NK-92 treated with Interleukin-12 subunit alpha and Interleukin-12 subunit beta, amount 100 ng/mL, for 24 hours (cell line): ENCODE measurements at regions not wholly inside any gene's neighbourhood (a gene's known extent, or its start where the extent isn't known, plus 50 kb on each side); places are given as distances from the start of the nearest gene placed in this dataset.
"Not testable (repeated sequence)": the region's sequence is repeated elsewhere in the genome, so short reads cannot be mapped to it uniquely, and the experiment has no call there.

Experiments used
- DNase-seq: peaks from one replicate; lab custom pipeline; 2025; lab: John Stamatoyannopoulos, UW

DNA sequence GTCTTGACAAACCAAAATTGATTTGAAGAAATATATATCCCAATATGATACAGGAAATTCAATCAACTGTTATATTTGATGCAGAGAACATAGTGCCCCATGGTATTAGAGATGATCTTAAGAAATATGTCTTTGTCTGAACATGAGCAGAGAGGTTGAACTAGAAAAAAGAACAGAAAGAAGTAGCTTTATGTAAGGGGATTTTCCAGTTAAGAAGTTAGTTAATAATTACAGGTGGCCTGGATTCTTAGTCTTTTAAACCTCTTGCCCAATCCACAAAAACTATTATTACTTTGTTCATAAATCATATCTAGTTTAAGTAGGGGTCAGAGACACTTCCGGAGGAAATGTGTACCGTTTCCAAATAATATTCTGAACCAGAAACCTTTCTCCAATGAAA is 1186.7 kb upstream of the EPHA6 start:
- DNase-seq, result no peak

DNA sequence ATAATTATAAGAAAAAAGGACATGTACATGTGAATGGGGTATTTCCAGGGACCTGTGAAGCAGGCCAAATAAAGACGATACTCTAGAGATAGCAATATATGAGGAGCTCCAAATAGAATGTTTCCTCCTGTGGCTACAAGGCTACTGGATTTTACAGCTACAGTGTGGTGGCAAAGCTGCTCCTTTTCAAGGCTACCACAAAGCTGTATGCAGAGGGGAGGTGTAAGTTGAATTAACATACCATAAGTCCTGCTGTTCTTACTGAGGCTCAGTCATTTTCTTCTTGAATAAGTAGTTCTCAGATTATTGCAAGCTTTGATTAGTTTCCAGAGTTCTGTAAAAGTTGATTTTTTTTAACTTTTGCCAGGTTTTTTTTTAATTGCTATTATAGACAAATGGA is 1184.6 kb upstream of the EPHA6 start:
- DNase-seq, result no peak

DNA sequence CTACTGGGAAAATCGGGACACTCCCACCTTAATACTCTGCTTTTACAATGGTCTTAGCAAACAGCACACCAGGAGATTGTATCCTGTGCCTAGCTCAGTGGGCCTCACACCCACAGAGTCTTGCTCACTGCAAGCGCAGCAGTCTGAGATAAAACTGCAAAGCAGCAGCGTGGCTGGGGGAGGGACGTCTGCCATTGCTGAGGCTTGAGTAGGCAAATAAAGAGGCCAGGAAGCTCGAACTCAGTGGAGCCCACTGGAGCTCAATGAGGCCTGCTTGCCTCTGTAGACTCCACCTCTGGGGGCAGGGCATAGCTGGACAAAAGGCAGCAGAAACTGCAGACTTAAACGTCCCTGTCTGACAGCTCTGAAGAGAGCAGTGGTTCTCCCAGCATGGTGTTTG is 1169.1 kb upstream of the EPHA6 start:
- no peak for DNase-seq

DNA sequence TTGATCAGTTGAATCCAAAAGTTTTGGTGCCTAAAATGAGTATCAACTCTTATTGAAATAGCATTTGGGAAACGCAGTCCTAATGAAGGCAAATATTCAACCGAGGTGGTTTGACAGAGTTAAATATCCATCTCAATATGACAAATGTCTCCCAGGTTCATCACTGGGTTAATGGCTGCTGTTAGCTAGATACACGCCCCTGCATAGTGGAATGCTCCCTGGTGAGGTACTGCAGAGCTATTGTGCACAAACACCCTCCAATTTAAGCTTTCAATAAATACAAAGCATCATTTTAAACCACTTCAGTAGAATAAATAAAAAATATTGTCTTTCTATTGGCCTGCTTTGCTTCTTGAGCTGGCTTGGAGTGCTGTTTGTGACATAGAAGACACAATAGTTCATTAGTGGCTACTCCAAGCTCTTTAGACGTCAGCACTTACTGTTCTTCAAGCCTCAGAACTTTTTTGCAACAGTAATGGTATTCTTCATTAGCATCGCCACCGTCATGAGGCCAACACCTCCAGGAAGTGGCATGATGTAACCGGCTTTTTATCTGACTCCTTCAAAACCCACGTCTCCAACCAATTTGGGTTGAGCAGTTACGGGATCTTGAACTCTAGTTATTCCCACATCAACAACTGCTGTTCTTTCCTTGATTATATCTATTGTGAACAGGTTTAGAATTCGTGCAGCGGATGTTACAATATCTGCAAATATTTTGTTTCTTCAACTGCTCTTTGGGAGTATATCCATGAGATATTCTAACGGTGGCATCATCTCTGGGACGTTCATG is 1159.6 kb upstream of the EPHA6 start:
- no peak for DNase-seq

DNA sequence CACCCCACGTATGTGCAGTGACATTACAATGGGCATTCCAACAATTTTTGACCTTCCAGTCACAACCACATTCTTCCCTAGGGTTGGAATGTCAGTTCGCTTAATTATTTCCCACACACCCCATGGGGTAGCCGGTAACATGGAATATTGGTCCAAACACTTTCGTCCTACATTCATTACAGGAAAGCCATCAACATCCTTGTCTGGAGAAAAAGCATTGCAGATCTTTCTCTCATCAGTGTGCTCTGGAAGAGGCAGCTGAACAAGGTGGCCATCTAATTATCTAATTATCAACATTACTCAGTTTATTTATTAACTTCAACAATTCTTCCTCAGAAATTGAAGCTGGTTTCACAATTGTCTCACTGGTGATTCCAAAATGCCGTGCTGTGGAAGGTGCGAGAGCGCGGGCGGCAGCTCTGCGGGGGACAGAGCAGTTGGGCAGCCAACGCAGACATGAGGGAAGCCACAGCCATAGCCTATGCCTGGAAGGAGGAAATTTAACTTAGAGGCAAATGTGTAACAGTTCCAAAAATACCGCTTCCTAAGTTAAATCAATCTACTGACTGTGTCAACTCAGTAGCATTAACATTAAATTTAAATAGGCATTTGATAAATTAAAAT is 1158.9 kb upstream of the EPHA6 start:
- DNase-seq, result no peak

DNA sequence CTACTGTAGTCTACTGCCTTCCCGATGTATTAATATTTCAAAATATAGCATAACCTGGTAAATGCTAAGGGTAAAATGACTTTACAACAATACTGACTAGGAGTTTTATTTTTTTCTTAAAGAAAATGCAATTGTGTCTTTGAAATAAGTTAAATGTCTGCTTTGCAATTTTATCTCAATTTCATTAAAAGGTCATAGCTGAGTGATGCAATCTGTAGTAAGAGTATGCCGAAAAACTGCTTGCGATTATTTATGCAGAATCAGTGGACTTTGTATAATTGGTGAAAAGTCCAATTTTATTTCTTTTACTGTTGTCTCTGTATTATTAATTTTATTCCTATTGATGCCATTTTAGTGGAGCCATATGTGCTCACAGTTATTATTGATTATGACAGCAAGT is 1143.6 kb upstream of the EPHA6 start:
- DNase-seq, result no peak

DNA sequence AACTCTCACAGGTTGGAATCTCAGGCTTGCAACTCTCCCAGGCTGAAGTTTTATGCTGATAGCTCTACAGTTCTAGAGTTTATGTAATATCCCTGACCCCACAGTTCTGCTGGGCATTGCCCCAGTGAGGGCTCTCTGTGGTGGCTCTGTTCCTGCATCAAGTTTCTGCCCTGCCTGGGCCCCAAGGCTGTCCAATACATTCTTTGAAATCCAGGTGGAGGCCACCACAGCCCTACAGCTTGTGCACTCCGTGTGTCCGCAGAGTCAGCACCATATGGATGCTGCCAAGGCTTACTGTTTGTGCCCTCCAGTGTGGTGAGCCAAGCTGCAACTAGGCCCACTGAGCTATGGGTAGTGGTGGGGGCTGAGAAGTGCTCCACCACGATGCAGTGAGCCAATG is 1141.2 kb upstream of the EPHA6 start:
- no peak for DNase-seq

DNA sequence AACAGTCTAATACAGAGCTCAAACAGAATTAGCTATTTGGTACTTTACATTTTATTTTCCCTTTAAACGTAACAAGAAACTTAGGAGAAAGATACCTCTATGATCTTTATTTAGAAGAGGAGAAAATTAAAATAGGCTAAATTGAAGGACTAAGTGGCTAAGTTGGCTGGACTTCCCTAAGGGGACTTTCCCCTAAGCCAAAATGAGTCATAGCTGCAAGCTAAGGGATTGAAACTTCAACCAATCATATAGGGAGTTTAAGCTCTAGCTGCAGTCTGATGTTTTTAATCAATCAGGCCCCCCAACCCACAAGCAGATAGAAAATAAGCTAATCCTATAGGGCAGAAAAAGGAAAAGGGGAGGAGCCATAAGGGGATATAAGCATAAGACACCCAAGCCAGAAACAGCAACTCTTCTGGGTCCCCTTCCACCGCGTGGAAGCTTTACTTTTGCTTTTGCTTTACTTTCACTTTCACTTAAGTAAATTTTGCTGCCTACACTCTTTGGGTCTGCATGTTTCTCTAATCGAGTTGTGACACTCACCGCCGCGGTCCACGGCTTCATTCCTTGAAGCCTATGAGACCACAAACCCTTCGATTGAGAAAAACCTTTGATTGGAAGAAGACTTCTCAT is 1108.5 kb upstream of the EPHA6 start:
- DNase-seq, result no peak

DNA sequence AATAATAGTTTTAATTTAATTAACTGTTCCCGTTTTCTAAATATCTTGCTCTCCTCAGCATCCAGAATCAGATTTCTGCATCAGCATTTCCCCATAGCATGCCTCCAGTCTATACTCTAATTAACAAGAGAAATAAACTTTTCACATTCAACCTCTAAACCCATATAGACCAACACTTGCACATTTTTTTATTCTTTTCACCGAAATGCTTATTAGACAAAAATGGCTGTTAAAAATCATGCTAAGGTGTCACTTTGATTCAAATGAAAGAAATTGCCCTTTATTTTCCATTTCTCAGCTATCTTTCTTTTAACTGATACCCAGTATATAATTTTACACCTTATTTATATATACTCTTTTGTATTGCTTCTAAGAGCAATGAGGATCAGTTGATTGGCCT is 1107.1 kb upstream of the EPHA6 start:
- DNase-seq, result no peak

DNA sequence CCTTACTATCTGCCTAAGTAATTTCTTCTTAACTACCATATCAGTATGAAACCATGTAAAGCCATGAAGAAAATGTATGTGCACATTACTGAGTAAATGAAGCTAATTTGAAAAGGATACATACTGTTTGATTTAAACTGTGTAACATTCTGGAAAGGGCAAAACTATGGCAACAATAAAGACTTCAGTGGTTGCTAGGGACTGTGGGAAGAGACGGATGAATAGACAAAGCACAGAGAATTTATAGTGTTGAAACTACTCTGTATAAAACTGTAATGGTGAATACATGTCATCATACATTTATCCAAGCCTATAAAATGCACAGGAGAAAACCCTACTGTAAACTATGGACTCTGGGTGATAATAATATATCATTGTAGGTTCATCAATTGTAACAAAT is 1103.7 kb upstream of the EPHA6 start:
- no peak for DNase-seq

DNA sequence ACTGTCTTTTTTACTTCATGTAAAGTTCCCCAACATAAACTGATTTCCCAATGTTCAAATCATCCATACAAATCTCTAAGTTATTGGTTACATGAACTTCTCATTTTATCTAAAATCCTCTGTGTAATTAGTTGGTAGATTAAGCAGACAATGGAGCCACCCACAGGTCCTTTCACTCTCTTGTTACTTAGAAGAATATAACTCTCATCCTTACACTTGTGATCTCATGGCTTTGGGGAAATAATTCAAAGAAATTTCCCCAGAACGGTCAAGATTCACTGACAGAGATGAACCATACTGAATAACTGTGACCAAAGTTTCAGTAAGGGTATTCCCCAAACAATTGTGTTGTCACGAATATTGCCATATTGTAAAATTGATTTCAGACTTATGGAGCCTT is 1102.6 kb upstream of the EPHA6 start:
- DNase-seq, result no peak

DNA sequence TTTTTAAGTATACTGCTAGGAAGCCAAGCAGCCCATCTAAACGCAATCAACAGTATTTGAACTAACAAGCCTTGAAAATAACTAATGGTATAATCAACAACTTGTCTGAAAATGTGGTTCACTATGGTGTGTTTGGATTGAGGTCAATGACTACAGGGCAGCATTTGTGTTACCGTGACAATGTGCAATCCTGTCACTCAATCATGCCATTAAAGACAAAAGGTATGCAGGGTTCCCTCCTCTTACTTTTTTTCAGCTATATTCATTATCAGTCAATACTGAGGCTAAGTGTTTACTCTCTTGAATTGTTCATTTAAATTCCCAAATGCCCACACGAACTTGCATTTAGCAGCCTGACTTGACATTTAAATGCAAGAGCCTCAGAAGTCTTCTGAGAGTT is 1099.3 kb upstream of the EPHA6 start:
- no peak for DNase-seq

DNA sequence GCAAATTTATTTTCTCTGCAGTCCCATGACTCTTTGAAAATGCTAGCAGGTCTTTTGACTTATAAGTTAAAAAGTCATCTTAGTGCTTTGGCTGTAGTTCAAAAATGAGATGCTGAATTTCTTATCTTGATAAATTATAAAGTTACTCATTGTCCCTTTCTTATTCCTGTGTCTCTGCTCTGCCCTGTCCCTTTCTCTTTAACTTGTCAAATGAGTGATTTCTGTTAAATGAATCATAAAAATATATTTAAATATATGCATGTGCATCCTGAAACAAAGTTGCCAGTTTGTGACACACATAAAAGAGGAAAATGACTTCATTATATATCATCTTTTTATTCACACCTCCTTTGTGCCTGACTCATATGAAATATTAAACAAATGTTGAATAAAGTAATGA is 1097.3 kb upstream of the EPHA6 start:
- DNase-seq, result no peak

DNA sequence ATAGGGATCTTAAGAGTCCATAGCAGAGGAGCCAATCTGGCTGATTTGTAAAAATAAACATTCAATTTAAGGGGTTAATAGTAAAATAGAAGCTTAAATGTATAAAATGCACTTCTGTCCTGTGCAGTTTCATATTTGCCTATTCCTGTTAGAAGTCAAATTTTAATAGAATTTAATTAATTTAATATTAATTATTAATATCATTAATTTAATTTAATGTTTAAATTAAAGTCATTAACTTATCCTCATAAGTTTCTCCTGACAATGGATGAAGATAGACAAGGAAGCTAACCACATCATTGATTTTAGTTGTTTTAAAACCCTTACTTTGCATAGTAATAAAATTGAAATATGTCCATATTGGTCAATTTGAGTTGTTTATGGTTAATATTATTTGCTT is 1096.2 kb upstream of the EPHA6 start:
- DNase-seq, result no peak

DNA sequence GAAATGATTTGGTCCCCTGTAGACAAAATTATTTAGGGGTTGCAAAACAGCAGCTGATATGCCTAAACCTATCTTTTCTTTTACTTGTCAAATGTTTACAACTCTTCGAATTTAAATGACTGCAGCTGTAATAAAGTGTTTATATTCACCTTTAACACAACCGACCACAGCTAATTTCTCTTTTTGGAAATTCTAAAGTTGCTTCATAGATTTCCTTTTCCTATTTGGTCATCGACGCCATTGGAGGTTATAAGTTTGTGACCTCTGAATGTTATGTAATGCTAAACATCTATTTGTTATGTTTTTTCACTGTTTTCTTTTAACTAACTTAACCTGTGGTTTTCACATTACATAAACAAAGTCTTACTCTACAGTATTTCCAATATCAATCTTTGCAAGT is 1094.9 kb upstream of the EPHA6 start:
- no peak for DNase-seq

DNA sequence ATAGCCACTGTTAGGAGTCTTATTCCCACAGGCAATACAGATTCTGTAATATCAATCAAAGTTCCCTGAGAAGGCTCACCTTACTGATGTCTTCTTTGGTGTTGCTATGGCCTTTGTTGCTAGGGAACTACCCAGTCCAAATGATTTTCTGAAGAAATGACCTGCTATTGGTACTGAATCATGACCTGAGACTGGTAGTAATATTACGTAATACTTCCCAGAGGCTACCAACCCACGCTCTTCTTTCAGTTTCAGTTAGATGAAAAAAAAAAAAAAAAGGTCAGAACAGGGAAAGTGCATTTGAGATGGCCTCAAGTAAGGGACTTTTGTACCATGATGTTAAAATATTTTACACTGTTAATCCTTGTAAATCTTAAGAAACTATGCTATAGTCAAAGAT is 1092.5 kb upstream of the EPHA6 start:
- no peak for DNase-seq

DNA sequence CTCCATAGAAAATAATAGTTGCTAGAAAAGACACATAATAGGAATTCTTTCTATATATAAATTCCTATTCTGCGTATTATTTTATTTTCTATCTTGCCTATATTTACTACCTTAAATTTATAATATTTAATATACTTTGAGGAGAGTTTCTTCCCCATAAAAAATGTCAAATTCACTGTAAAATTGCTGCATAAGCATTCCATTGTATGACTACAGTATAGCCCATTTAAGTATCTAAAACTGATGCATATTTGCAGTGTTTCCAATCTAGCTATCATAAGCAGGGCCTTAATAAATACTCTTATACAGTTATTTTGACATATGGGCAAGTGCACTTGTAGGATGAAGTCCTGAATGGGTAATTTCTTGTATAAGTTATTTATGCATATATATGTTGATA is 1088.6 kb upstream of the EPHA6 start:
- no peak for DNase-seq

DNA sequence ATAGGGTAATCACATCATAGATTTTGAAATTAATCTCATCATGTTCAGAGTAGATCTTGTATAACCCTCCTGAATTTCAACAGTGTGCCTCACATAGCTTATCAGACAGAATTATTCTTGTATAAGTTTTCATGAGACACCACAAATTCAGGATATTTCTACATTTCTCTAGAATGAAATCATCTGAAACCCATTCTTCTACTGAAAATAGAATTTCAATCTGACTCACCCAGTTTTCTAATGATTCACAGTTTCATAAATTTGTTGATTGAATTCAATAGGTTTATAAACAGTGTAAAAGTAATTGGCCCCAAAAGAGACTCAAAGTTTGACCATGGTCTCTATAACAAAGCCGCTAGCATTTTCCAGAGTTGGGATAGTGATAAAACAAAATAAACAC is 1082.6 kb upstream of the EPHA6 start:
- no peak for DNase-seq

DNA sequence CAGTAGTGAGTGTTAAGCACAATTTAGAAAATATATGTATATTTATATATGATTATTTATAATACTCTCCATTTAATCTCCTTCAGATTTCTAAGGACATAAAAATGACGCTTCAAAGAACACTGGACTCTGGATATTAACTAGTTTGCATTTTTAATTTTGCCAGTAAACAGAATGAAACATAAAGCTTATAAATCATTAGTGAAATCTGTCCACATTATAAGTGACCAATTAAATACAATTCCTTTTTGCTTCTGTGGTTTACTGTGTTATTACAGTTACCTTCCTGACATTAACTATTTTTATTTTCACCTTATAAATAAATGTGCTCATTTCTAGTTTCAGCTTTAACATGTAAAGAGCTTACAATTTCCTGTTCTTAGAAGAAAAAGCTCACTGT is 1081.1 kb upstream of the EPHA6 start:
- no peak for DNase-seq

DNA sequence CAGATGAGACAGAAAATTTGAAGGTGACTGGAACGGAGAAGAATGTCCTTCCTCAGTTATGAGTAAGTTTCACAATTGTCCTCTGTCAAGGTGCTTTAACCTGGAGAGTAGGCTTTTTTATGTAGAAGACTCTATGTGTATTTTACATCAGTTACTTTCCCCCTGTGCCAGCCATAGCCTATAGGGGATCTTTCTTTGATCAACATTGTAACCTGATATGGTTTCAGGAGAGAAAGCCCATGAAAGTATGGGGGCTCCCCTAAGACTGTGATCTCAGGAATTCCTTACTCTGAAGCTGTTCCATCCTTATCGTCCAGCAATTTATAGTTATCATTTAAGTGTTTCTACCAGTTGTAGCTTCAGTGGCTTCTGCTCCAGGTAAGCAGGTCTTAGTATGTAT is 1076.3 kb upstream of the EPHA6 start:
- no peak for DNase-seq

DNA sequence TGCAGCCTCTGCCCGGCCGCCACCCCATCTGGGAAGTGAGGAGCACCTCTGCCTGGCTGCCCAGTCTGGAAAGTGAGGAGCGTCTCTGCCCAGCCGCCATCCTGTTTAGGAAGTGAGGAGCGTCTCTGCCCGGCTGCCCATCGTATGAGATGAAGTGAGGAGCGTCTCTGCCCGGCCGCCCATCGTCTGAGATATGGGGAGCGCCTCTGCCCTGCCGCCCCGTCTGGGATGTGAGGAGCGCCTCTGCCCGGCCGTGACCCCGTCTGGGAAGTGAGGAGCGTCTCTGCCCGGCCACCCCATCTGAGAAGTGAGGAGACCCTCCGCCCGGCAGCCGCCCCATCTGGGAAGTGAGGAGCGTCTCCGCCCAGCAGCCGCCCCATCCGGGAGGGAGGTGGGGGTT is 1069.5 kb upstream of the EPHA6 start:
- DNase-seq, result not testable (repeated sequence)

DNA sequence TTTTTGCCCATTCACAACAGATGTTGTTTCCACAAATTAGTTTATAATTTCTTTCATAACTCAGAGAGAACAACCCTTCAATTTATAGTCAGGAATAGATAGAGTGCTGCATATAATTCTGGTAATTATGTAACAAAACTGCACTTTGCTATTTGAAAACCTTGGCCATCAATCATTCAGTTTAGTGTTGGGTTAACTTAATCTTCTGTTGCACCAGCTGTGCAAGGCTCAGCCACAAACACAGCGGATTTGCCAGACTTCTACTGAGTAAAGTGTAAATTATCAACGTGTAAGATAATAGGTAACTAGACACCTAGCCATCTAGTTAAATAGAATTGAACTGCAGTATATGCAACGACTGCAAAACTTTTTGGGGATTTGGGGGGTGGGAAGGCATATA is 1064.3 kb upstream of the EPHA6 start:
- DNase-seq, result no peak

DNA sequence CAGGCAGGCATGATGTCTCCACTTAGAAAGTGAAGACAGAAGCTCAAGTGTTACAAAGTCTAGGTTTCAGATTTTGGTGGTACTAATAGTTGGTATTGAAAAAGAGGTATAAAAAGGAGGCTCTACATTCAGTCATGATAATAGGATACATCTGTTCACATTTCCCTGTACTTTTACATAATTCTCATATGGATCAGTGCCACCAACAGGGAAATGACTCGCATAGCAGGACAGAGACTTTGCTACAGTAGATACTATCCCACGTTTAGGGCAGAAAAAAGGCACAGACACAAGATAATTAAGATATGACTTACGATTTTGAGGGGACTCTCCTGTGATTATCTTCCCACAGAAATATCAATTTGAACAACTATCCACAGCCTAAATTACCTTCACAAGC is 1062.9 kb upstream of the EPHA6 start:
- no peak for DNase-seq

DNA sequence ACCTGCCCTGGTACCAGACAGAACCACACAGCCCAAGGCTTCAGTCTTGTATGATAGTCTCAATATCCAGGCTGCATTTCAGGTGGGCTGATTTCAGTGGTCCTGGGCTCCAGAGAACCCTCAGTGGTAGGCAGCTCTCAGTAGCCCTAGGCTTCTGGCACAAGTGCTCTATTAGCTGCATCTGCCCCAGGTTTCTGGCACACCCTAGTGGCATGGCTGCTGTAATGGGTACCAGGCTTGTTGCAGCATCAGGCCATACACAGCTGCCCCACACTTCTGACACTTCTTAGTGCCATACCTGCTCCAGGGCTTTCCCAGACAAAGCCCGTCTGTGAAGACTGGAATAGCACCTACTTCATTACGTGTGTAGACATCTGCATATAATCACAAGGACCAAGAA is 1062.2 kb upstream of the EPHA6 start:
- no peak for DNase-seq
